HFFc6 (cell line): ENCODE measurements at regions not wholly inside any gene's neighbourhood (a gene's known extent, or its start where the extent isn't known, plus 50 kb on each side); places are given as distances from the start of the nearest gene placed in this dataset.

Experiments
- DNase-seq: peaks from one replicate; pipeline ENCODE4 v3.0.0-alpha.2; 2018
- H3K27ac Mint-ChIP-seq: 2 replicates; pipeline ENCODE4 v1.8.0; 2020; ENCODE audit warnings: mild to moderate bottlenecking, mixed read lengths
- H3K27me3 Mint-ChIP-seq: 2 replicates; pipeline ENCODE4 v1.8.0; 2021; ENCODE audit warnings: mild to moderate bottlenecking, moderate library complexity, mixed read lengths; ENCODE audit not compliant: insufficient read depth
- H3K36me3 Mint-ChIP-seq: 2 replicates; pipeline ENCODE4 v1.8.0; 2021; ENCODE audit warnings: low read depth, mixed read lengths
- H3K4me1 Mint-ChIP-seq: 2 replicates; pipeline ENCODE4 v1.8.0; 2020; ENCODE audit warnings: low read depth, mixed read lengths
- H3K4me3 Mint-ChIP-seq: 2 replicates; pipeline ENCODE4 v1.8.0; 2020; ENCODE audit warnings: mild to moderate bottlenecking, moderate library complexity, mixed read lengths
- H3K9me3 Mint-ChIP-seq: 2 replicates; pipeline ENCODE4 v1.8.0; 2020; ENCODE audit warnings: mild to moderate bottlenecking, mixed read lengths
- CTCF ChIP-seq: fragments of 200-600 bp; sonication (generic); IDR thresholded peaks from 2 replicates; pipeline ENCODE4 v1.5.0; 2021; ENCODE audit warnings: antibody characterized with exemption, mild to moderate bottlenecking

- no peak overlapping the region for H3K4me3 Mint-ChIP-seq
- no peak for TF ChIP-seq CTCF
- no peaks in the 10 kb centered on the region for H3K9me3 Mint-ChIP-seq
- no peak overlapping the region for H3K27ac Mint-ChIP-seq
- H3K27me3 Mint-ChIP-seq = no peaks in the 10 kb centered on the region; the same call in 1 of the 2 replicates
- H3K4me1 Mint-ChIP-seq = no peaks in the 10 kb centered on the region
- H3K36me3 Mint-ChIP-seq = no peaks in the 10 kb centered on the region
- DNase-seq = no peak
Measured at GRCh38 chr20:48275286-48276020, 490.2 kb upstream of the SULF2 start.

DNA sequence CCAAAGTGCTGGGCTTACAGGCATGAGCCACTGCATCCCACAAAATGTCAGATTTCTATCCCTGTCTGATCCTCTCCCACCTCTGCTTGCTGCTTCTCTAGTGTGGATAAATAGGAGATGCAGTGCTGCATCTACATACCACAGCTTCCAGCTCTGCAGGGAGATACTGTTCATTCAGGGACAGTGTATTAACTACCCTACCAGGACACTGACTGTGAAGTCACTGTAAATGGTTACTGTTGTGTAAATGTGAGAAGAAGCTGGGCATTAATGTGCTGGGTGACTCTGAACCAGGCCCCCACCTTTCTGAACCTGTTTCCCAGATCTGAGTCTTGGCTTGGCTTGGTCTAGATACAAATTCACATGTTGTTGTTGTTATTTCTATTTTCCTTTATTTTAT, 488.6 kb upstream of the SULF2 start:
- Mint-ChIP-seq H3K36me3 (no peaks in the 10 kb centered on the region), H3K27ac (no peak overlapping the region), H3K27me3 (peaks cover 5% of the 10 kb centered on the region), H3K4me3 (no peak overlapping the region), H3K4me1 (no peaks in the 10 kb centered on the region), H3K9me3 (no peaks in the 10 kb centered on the region)
- DNase-seq = no peak
- no peak for TF ChIP-seq CTCF

- Mint-ChIP-seq H3K4me1 (no peaks in the 10 kb centered on the region), H3K27ac (no peak overlapping the region), H3K9me3 (no peaks in the 10 kb centered on the region; the same call in 1 of the 2 replicates), H3K36me3 (no peaks in the 10 kb centered on the region), H3K4me3 (no peak overlapping the region), H3K27me3 (peaks cover 13% of the 10 kb centered on the region)
- TF ChIP-seq CTCF = no peak
- no peak for DNase-seq
Measured at GRCh38 chr20:48270885-48271284, 485.6 kb upstream of the SULF2 start.

DNA sequence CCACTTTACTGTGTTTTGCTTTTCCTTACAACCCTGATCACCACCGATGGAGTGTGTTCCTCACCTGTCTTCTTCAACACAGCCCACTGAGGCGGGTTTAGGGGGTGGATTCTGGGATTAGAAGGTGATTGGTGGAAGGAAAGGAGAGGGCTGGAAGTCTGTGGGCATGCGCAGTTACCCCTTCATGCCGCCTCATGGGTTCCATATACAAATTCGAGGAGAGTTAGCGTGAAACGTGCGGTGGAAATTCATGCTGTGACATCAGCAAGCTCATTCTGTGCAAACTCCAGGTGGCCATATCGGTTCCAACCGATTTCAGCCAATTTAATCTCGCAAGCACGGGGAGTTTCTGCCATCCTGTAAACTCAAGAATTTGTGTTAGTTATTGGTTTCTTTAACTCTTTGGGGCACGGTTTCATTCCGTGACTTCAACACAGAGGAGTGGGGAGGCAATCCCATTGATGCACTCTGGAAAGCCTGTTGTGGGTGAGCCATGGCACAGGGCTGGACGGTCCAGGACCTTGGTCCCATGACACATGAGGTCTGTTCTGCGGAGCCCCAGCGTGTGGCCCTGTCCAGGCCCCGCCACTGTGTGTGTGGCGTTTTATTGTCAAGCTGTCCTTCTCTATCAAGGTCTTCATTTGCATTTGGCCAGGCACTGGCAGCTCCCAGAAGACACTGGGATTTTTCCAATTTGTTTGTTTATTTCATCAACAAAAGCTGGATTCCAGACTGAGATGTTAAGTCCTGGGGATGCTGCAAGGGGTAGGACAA, 482.8 kb upstream of the SULF2 start:
- H3K27me3 Mint-ChIP-seq = peaks cover 15% of the 10 kb centered on the region
- no peak for DNase-seq
- H3K9me3 Mint-ChIP-seq = no peaks in the 10 kb centered on the region; the same call in 1 of the 2 replicates
- TF ChIP-seq CTCF = no peak
- H3K27ac Mint-ChIP-seq = no peak overlapping the region
- H3K4me3 Mint-ChIP-seq = no peak overlapping the region
- no peaks in the 10 kb centered on the region for H3K36me3 Mint-ChIP-seq
- no peaks in the 10 kb centered on the region for H3K4me1 Mint-ChIP-seq

DNA sequence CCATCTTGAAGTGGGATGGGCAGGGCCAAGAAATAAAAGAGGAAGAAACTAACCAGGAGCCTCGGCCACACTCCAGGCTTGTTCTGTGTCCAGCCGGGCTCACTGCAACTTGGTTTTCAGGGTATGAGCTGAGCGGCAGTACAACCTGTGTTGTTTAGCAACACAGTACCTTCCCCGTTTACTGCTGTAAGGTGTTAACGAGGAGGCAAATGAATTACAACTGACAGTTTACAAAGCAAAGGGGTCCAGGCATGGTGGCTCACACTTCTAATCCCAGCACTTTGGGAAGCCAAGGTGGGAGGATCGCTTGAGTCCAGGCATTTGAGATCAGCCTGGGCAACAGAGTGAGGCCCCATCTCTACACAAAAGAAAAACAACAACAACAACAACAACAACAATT, 481.3 kb upstream of the SULF2 start:
- H3K27ac Mint-ChIP-seq = no peak overlapping the region
- peaks cover 15% of the 10 kb centered on the region for H3K27me3 Mint-ChIP-seq
- no peak for TF ChIP-seq CTCF
- no peaks in the 10 kb centered on the region; the same call in 1 of the 2 replicates for H3K9me3 Mint-ChIP-seq
- no peaks in the 10 kb centered on the region for H3K4me1 Mint-ChIP-seq
- no peak overlapping the region for H3K4me3 Mint-ChIP-seq
- no peak for DNase-seq
- H3K36me3 Mint-ChIP-seq = no peaks in the 10 kb centered on the region
